Spleen (tissue), 11 donors: ENCODE measurements at regions not wholly inside any gene's neighbourhood (a gene's known extent, or its start where the extent isn't known, plus 50 kb on each side); places are given as distances from the start of the nearest gene placed in this dataset.

Source experiments
- DNase-seq: peaks from one replicate; pipeline ENCODE4 v3.0.0-alpha.2; 2020
- H3K27ac ChIP-seq, 8 donors: fragments of 200-600 bp; sonication (generic) in 7 of 8; 1 replicate in 4 of 8; 2 replicates in 4 of 8; pipeline versions ENCODE4 v1.5.0 to v1.8.0; 2016 to 2021; ENCODE audit warnings: inconsistent platforms in 4 of 8, mild to moderate bottlenecking in 4 of 8, moderate library complexity in 1 of 8
- H3K27me3 ChIP-seq, 7 donors: fragments of 200-600 bp; sonication (generic) in 6 of 7; replicated peaks in 1 of 7; 1 replicate in 4 of 7; 2 replicates in 3 of 7; pipeline versions ENCODE4 v1.5.0 to v1.8.0; 2016 to 2021; ENCODE audit warnings: inconsistent platforms in 3 of 7, mild to moderate bottlenecking in 1 of 7
- H3K36me3 ChIP-seq, 6 donors: fragments of 200-600 bp; sonication (generic) in 5 of 6; 1 replicate in 4 of 6; 2 replicates in 2 of 6; pipeline versions ENCODE4 v1.5.0 to v1.8.0; 2016 to 2021; ENCODE audit warnings: inconsistent platforms in 2 of 6
- H3K4me1 ChIP-seq, 6 donors: fragments of 200-600 bp; sonication (generic) in 5 of 6; 1 replicate in 3 of 6; 2 replicates in 3 of 6; pipeline versions ENCODE4 v1.5.0 to v1.8.0; 2016 to 2021; ENCODE audit warnings: inconsistent platforms in 3 of 6
- H3K4me3 ChIP-seq, 8 donors: fragments of 200-600 bp; sonication (generic) in 7 of 8; 1 replicate in 4 of 8; 2 replicates in 4 of 8; pipeline versions ENCODE4 v1.5.0 to v1.8.0; 2016 to 2021; ENCODE audit warnings: inconsistent platforms in 4 of 8, mild to moderate bottlenecking in 4 of 8, moderate library complexity in 2 of 8
- H3K9me3 ChIP-seq, 8 donors: fragments of 200-600 bp; sonication (generic) in 7 of 8; 1 replicate in 4 of 8; 2 replicates in 4 of 8; pipeline versions ENCODE4 v1.5.0 to v1.8.0; 2016 to 2021; ENCODE audit warnings: inconsistent platforms in 4 of 8
- CTCF ChIP-seq, 11 experiments: fragments of 200-600 bp in 7 of 11; fragments of 450-650 bp in 4 of 11; sonication (generic) in 4 of 11; IDR thresholded peaks in 8 of 11; conservative IDR thresholded peaks in 3 of 11; 1 replicate in 7 of 11; 2 replicates in 4 of 11; pipeline versions ENCODE4 v1.4.0 to v1.8.0; 2016 to 2021; ENCODE audit warnings: antibody characterized with exemption in 11 of 11, inconsistent platforms in 4 of 11, mild to moderate bottlenecking in 1 of 11
- POLR2A ChIP-seq, 3 donors: fragments of 450-650 bp; IDR thresholded peaks; one replicate each; pipeline ENCODE4 v1.5.1; 2017; ENCODE audit warnings: antibody characterized with exemption in 3 of 3, mild to moderate bottlenecking in 1 of 3
- POLR2AphosphoS5 ChIP-seq, 3 donors: sonication (generic); formaldehyde crosslinking; IDR thresholded peaks; one replicate each; pipeline ENCODE4 v1.5.1; 2017; ENCODE audit warnings: antibody characterized with exemption in 3 of 3
- WGBS, 5 donors: extraction: QIAGEN DNeasy Blood & Tissue Kit in 3 of 5; methylation state at CpG; one replicate each; pipeline versions ENCODE4 v1.1.5 to v1.1.7; 2013 to 2018; 5-methylcytosine and 5-hydroxymethylcytosine counted together
- intact Hi-C: fragments of 100-400 bp; cut with DNase I; formaldehyde crosslinking; loops from one replicate; pipeline ENCODE4 v1.15.0; 2023; ENCODE audit warnings: low total_unique reads
- donor health status: healthy with polysubstance abuse.
- donor health status: DM: no; HTN: no; CAD: no; lungs with moderate emphysema.
- donor health status: DM: no; HTN: no; CAD: no.
- donor health status: Bipolar disorder and iron deficiency.
- donor health status: healthy.
- donor health status: DM: no; HTN: no; CAD: no.
- donor health status: DM: yes; HTN: yes; CAD: no.

GRCh38 chr3:40827942-40828688 lies 303.4 kb downstream of the ZNF621 start:
- no peak overlapping the region for H3K4me3 ChIP-seq
- H3K4me1 ChIP-seq: no peaks in the 10 kb centered on the region
- 58 to 78% (median 71%) methylated on average over 8 of the region's 8 CpGs for WGBS, 5 donors

GRCh38 chr3:40828741-40829415 lies 304.1 kb downstream of the ZNF621 start:
- Histone ChIP-seq H3K36me3 (no peaks in the 10 kb centered on the region), H3K9me3 (no peaks in the 10 kb centered on the region), H3K4me1 (no peaks in the 10 kb centered on the region), H3K4me3 (no peak overlapping the region), H3K27ac (no peak overlapping the region), H3K27me3 (no peaks in the 10 kb centered on the region)
- TF ChIP-seq CTCF (IDR thresholded peaks at IDR 0.05 in 8 of 11, conservative IDR thresholded peaks at IDR 0.05 in 3 of 11): no peak
- TF ChIP-seq POLR2A (IDR thresholded peaks at IDR 0.05): no peak
- TF ChIP-seq POLR2AphosphoS5 (IDR thresholded peaks at IDR 0.05): no peak
- intact Hi-C loops: no loop called here
- 78 to 87% (median 82%) methylated on average over 3 of the region's 3 CpGs for WGBS, 5 donors
- no peak for DNase-seq

More at GRCh38 chr3:40827942-40828688, 303.4 kb downstream of the ZNF621 start:
- no peaks in the 10 kb centered on the region for H3K27me3 ChIP-seq
- TF ChIP-seq CTCF (IDR thresholded peaks at IDR 0.05 in 8 of 11, conservative IDR thresholded peaks at IDR 0.05 in 3 of 11) (no peak), POLR2AphosphoS5 (IDR thresholded peaks at IDR 0.05) (no peak), POLR2A (IDR thresholded peaks at IDR 0.05) (no peak)
- no peaks in the 10 kb centered on the region for H3K9me3 ChIP-seq
- intact Hi-C loops: no loop called here
- DNase-seq: no peak
- no peaks in the 10 kb centered on the region for H3K36me3 ChIP-seq
- no peak overlapping the region for H3K27ac ChIP-seq

- no peaks in the 10 kb centered on the region for H3K9me3 ChIP-seq
- DNase-seq: no peak
- WGBS, 5 donors: 66 to 83% (median 72%) methylated on average over 2 of the region's 2 CpGs
- H3K36me3 ChIP-seq: no peaks in the 10 kb centered on the region
- intact Hi-C loops: no loop called here
- H3K4me3 ChIP-seq: no peak overlapping the region
- TF ChIP-seq POLR2AphosphoS5 (IDR thresholded peaks at IDR 0.05) (no peak), POLR2A (IDR thresholded peaks at IDR 0.05) (no peak), CTCF (IDR thresholded peaks at IDR 0.05 in 8 of 11, conservative IDR thresholded peaks at IDR 0.05 in 3 of 11) (no peak)
- no peaks in the 10 kb centered on the region for H3K27me3 ChIP-seq
- no peak overlapping the region for H3K27ac ChIP-seq
- no peaks in the 10 kb centered on the region for H3K4me1 ChIP-seq
These were observed 305.1 kb downstream of the ZNF621 start for GRCh38 chr3:40829876-40830275.

- Histone ChIP-seq H3K27me3 (no peaks in the 10 kb centered on the region), H3K9me3 (no peaks in the 10 kb centered on the region), H3K4me1 (no peaks in the 10 kb centered on the region), H3K4me3 (no peak overlapping the region), H3K27ac (no peak overlapping the region), H3K36me3 (no peaks in the 10 kb centered on the region)
- no peak for TF ChIP-seq CTCF (IDR thresholded peaks at IDR 0.05 in 8 of 11, conservative IDR thresholded peaks at IDR 0.05 in 3 of 11)
- TF ChIP-seq POLR2AphosphoS5 (IDR thresholded peaks at IDR 0.05): no peak
- no peak for TF ChIP-seq POLR2A (IDR thresholded peaks at IDR 0.05)
- intact Hi-C loops: no loop called here
- 94 to 100% (median 95%) methylated on average over 2 of the region's 2 CpGs for WGBS, 5 donors
- DNase-seq: no peak
These were observed 312.5 kb downstream of the ZNF621 start for GRCh38 chr3:40837300-40837699.
